Naive thymus-derived CD8-positive, alpha-beta T cell (primary cell): ENCODE measurements at regions not wholly inside any gene's neighbourhood (a gene's known extent, or its start where the extent isn't known, plus 50 kb on each side); places are given as distances from the start of the nearest gene placed in this dataset.

Source experiments
- ATAC-seq, 2 donors: fragments of 150-1000 bp; cut with Tn5 transposase in 1 of 2; sonication (Bioruptor Pico), chemical (Tn5 transposase) in 1 of 2; 1 replicate in 1 of 2; 2 replicates in 1 of 2; pipeline ENCODE4 v1.10.0; 2021; ENCODE audit warnings: mild to moderate bottlenecking in 2 of 2, moderate library complexity in 2 of 2
- POLR2A ChIA-PET: fragments of 350-600 bp; sonication (Branson Sonifier 250); formaldehyde crosslinking; loops from one replicate; lab custom pipeline; 2021; ENCODE audit warnings: antibody characterized with exemption; lab: Charles Lee
- DNase-seq, 10 donors: peaks; one replicate each; pipeline versions ENCODE4 v3.0.0 to v3.0.0-alpha.2; 2020 to 2022
- H3K27ac Mint-ChIP-seq, 10 donors: one replicate each; pipeline ENCODE4 v1.8.0; 2020 to 2022; ENCODE audit warnings: mild to moderate bottlenecking in 10 of 10, mixed read lengths in 10 of 10, moderate library complexity in 4 of 10, inconsistent platforms in 1 of 10
- H3K27me3 Mint-ChIP-seq, 5 donors: one replicate each; pipeline ENCODE4 v1.8.0; 2021 to 2022; ENCODE audit warnings: mixed read lengths in 5 of 5
- H3K36me3 Mint-ChIP-seq, 3 donors: one replicate each; pipeline ENCODE4 v1.8.0; 2020 to 2022; ENCODE audit warnings: mixed read lengths in 3 of 3, mild to moderate bottlenecking in 2 of 3, inconsistent platforms in 1 of 3
- H3K4me1 Mint-ChIP-seq, 4 donors: one replicate each; pipeline ENCODE4 v1.8.0; 2021 to 2022; ENCODE audit warnings: mixed read lengths in 4 of 4
- H3K4me3 Mint-ChIP-seq, 10 donors: one replicate each; pipeline ENCODE4 v1.8.0; 2020 to 2022; ENCODE audit warnings: mild to moderate bottlenecking in 10 of 10, mixed read lengths in 10 of 10, moderate library complexity in 6 of 10, inconsistent platforms in 1 of 10
- H3K9me3 Mint-ChIP-seq, 9 donors: one replicate each; pipeline ENCODE4 v1.8.0; 2020 to 2022; ENCODE audit warnings: mixed read lengths in 9 of 9, mild to moderate bottlenecking in 3 of 9, inconsistent platforms in 1 of 9, moderate library complexity in 1 of 9

DNA sequence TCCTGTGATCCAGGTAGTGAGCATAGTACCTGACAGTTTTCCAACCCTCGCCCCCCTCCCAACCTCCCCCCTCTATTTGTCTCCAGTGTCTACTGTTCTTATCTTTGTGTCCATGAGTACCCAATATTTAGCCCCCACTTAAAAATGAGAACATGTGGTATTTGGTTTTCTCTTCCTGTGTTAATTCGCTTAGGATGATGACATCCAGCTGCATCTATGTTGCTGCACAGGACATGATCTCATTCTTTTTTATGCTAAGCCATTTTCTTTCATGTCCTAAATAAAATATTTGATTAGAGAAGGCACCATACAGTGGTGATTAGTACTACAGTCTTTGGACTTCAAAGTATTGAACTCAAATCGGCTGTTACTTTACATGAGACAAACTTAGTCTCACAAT lies 1087.9 kb downstream of the CBLN2 start:
- ATAC-seq (no peak), DNase-seq (no peak)
- Mint-ChIP-seq H3K27ac (no peak overlapping the region), H3K9me3 (peaks cover 0 to 2% (median 0%) of the 10 kb centered on the region in 9 donors), H3K36me3 (no peaks in the 10 kb centered on the region), H3K4me1 (no peaks in the 10 kb centered on the region), H3K4me3 (no peak overlapping the region), H3K27me3 (peaks cover 0 to 10% (median 0%) of the 10 kb centered on the region in 5 donors)
- POLR2A ChIA-PET: no interaction called here

DNA sequence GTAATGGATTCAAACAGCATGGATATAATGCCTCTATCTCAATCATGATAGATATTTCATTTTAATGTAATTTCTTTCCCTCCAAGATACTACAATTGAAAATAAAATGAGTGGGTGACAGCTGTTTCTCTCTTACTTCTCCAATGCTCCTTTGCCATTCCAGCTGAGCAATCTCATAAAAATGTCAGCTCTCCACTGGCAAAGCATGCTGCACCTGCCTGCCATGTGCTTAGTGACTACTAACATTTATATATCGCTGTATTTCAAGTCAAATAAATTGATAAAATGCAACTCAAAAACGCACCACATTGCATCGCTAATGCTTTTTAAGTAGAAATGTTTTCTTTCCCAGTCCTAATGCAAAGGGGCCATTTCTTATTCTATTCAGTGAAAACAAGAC lies 1093.9 kb downstream of the CBLN2 start:
- POLR2A ChIA-PET: no interaction called here
- Mint-ChIP-seq H3K9me3 (peaks cover 0 to 4% (median 3%) of the 10 kb centered on the region in 9 donors), H3K27ac (no peak overlapping the region), H3K36me3 (no peaks in the 10 kb centered on the region), H3K4me3 (no peak overlapping the region), H3K4me1 (no peaks in the 10 kb centered on the region), H3K27me3 (no peaks in the 10 kb centered on the region)
- DNase-seq (no peak), ATAC-seq (no peak)

DNA sequence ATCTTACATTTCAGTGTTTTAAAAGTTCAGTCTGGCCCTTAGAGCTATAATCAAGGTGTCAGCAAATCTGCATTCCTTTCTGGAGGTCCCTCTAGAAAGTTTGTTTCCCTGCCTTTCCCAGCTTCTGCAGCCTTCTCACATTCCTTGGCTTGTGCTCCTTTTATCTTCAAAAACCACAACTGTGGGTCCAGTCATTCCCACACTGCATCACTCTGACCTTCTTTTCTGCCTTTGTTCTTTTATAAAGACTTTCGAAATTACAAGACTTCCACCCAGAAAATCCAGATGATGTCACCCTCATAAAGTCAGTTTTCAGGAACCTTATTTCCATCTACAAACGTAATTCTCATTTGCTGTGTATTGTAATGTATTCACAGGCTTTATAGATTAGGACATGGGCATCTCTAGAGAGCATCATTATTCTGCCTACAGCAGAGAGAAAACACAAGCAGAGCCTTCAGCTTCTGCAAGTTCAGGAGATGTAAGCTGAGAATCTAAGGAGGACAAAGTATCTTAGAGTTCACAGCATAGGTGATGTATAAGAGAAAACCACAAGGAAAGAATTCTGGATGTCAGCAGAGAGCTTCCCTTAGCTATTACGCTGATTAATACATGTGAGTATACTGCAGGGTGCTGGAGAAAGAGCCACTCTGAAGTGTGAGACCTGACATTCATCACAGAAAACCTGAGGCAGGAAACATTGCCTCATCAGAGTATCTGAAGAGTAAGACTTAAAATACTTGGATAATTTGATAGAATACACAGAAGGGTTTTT lies 1100.2 kb downstream of the CBLN2 start:
- DNase-seq: no peak
- no peak overlapping the region for H3K27ac Mint-ChIP-seq
- no peak for ATAC-seq
- H3K36me3 Mint-ChIP-seq: peaks cover 0 to 5% (median 0%) of the 10 kb centered on the region in 3 donors
- H3K4me3 Mint-ChIP-seq: no peak overlapping the region
- H3K27me3 Mint-ChIP-seq: no peaks in the 10 kb centered on the region
- H3K9me3 Mint-ChIP-seq: peaks cover 0 to 14% (median 7%) of the 10 kb centered on the region in 9 donors
- POLR2A ChIA-PET: no interaction called here
- H3K4me1 Mint-ChIP-seq: no peaks in the 10 kb centered on the region

DNA sequence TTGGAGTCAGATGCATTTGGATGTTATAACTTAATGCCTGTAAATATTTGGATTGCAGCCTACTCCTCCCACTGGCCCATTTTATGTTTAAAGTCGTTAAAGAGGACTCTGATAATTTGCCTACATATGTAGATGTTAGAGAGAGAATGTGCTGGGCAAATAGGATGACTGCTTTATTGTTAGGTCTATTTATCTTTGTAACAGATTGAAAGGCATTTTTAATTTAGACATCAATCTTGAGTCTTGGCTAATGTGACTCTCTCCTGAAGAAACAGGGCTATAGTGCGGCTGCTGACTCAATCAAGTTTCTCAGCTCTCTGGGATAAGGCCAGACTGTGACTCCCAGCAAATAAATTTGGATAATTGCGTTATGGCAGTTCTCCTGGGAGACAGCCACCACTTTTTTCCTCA lies 1101.4 kb downstream of the CBLN2 start:
- ATAC-seq (no peak), DNase-seq (no peak)
- H3K4me1 Mint-ChIP-seq: no peaks in the 10 kb centered on the region
- peaks cover 0 to 5% (median 0%) of the 10 kb centered on the region in 3 donors for H3K36me3 Mint-ChIP-seq
- no peak overlapping the region for H3K27ac Mint-ChIP-seq
- H3K4me3 Mint-ChIP-seq: no peak overlapping the region
- peaks cover 0 to 8% (median 2%) of the 10 kb centered on the region in 5 donors for H3K27me3 Mint-ChIP-seq
- peaks cover 1 to 14% (median 7%) of the 10 kb centered on the region in 9 donors for H3K9me3 Mint-ChIP-seq
- POLR2A ChIA-PET: no interaction called here

DNA sequence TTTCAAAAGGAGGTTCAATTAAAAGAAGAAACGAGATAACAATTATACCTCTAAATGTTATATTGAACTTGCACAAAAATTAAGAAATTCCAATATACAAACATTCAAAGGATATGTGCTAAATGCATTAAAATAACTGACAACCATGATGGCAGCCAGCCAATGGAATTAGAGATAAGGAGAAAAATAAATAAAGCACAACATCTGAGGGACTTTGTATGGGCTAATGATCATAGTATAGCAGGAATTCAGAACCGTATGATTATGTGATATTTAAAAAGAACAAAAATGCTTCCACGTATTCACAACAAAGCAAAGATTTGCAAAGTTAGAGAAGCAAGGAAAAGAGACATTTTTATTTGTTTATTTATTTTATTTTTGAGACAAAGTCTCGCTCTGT lies 1103.0 kb downstream of the CBLN2 start:
- ATAC-seq (no peak), DNase-seq (no peak)
- Mint-ChIP-seq H3K27me3 (peaks cover 0 to 13% (median 2%) of the 10 kb centered on the region in 5 donors), H3K4me3 (no peak overlapping the region), H3K36me3 (peaks cover 0 to 5% (median 0%) of the 10 kb centered on the region in 3 donors), H3K4me1 (no peaks in the 10 kb centered on the region), H3K27ac (no peak overlapping the region), H3K9me3 (peaks cover 1 to 14% (median 4%) of the 10 kb centered on the region in 9 donors)
- POLR2A ChIA-PET: no interaction called here

DNA sequence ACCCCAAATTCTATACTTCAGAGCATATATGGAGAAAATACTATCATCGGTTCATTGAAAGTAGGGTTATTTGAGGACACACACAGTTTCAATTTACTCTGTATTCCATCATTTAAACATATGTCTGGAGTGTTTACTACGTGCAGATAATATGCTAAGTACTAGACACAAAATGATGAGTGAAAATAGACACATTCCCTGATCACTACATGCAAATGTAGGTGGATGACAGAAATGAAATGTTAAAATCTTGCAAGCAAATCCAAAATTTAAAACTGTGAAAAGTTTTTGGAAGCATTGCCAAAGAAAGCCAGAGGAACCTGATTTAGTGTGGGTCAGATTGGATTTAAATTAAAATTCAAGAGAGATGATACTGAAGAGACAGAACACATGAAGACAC lies 1106.6 kb downstream of the CBLN2 start:
- ATAC-seq: no peak
- H3K27me3 Mint-ChIP-seq: peaks cover 0 to 13% (median 2%) of the 10 kb centered on the region in 5 donors
- POLR2A ChIA-PET: no interaction called here
- H3K9me3 Mint-ChIP-seq: peaks cover 0 to 2% (median 0%) of the 10 kb centered on the region in 9 donors
- H3K4me1 Mint-ChIP-seq: no peaks in the 10 kb centered on the region
- no peak overlapping the region for H3K27ac Mint-ChIP-seq
- no peak overlapping the region for H3K4me3 Mint-ChIP-seq
- no peak for DNase-seq
- H3K36me3 Mint-ChIP-seq: no peaks in the 10 kb centered on the region

DNA sequence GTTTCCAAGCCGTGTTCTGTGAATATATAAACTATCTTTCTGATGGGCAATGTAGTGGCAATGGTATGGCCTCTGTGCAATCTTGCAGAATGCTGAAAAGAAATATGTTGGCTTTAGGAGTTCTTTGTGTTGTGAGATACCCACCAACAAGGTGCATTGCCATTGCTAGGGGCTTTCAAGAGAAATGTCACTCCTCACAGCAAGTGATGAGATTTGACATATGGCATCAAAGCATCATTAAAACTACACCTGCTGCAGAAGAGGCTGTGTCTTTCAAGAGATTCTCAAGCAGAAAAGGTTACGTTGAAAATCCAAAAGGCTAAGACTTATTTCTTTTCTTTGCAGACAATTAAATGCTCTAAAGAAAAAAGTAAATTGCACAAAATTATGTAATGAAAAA lies 1110.8 kb downstream of the CBLN2 start:
- DNase-seq (no peak), ATAC-seq (no peak)
- Mint-ChIP-seq H3K9me3 (peaks cover 0 to 2% (median 0%) of the 10 kb centered on the region in 9 donors), H3K4me3 (no peak overlapping the region), H3K4me1 (no peaks in the 10 kb centered on the region), H3K36me3 (no peaks in the 10 kb centered on the region), H3K27ac (no peak overlapping the region), H3K27me3 (peaks cover 0 to 11% (median under 1%) of the 10 kb centered on the region in 5 donors)
- POLR2A ChIA-PET: no interaction called here

DNA sequence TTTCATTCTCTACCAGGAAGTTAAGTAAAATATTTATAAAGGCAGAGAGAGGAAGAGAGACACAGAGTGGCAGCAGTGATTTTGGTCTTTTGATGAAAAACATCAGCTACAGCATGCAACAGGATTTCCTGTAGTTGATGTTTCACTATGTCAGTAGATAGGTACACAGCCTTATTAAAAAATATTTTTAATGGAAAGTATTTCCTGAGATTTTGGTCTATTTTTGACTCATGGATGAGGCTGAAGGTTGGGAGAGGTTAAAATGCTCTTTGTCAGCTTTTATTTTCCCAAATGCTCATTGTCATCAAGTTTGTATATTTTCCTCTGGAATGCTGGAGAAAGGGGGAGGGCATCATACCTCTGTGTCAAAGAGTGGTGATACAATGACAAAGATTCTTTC lies 1112.5 kb downstream of the CBLN2 start:
- no peaks in the 10 kb centered on the region for H3K9me3 Mint-ChIP-seq
- no peak overlapping the region for H3K27ac Mint-ChIP-seq
- H3K4me1 Mint-ChIP-seq: no peaks in the 10 kb centered on the region
- H3K4me3 Mint-ChIP-seq: no peak overlapping the region
- no peaks in the 10 kb centered on the region for H3K27me3 Mint-ChIP-seq
- DNase-seq: no peak
- ATAC-seq: no peak
- POLR2A ChIA-PET: no interaction called here
- no peaks in the 10 kb centered on the region for H3K36me3 Mint-ChIP-seq

DNA sequence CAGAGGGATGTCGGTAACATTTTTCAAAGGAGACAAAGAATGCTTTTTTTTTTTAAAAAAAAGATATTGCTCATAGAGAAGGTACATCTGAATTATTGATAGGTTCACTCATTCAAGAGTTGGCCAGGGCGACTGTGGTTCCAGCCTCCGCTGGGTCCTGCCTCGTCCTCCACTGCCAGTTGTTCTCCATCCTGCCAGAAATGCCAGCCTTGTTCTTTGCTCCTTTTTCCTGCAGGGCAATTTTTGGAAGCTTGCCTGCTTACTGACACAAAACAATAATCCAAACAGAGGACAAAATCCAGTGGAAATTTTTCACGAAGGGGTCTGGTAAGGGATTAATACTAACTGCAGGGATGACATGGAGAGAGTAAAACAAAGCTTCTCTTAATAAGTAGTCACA lies 1113.0 kb downstream of the CBLN2 start:
- Mint-ChIP-seq H3K4me3 (no peak overlapping the region), H3K9me3 (no peaks in the 10 kb centered on the region), H3K27me3 (no peaks in the 10 kb centered on the region)

DNA sequence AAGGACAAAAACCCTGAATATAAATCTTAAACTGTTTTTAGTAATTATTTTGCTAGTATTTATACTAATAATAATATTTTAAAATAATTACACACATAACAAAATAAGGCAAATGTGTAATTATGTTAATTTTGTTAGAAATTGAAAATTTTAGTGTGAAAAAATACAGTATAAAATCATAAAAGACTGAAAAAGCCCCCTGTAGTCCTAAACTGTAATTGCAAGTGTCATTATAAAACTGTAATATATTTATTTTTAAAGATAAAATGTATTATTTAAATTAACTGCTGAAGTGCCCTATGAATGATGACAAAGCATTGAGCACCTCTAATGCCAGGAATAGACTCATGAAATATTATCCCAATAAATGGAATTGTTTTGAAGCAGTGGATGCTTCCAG lies 1117.7 kb downstream of the CBLN2 start:
- Mint-ChIP-seq H3K27me3 (no peaks in the 10 kb centered on the region), H3K4me3 (no peak overlapping the region)
- POLR2A ChIA-PET: no interaction called here

More for the DNA sequence above, 1113.0 kb downstream of the CBLN2 start:
- no peak for DNase-seq
- Mint-ChIP-seq H3K36me3 (no peaks in the 10 kb centered on the region), H3K4me1 (no peaks in the 10 kb centered on the region), H3K27ac (no peak overlapping the region)
- POLR2A ChIA-PET: no interaction called here
- ATAC-seq: no peak

DNA sequence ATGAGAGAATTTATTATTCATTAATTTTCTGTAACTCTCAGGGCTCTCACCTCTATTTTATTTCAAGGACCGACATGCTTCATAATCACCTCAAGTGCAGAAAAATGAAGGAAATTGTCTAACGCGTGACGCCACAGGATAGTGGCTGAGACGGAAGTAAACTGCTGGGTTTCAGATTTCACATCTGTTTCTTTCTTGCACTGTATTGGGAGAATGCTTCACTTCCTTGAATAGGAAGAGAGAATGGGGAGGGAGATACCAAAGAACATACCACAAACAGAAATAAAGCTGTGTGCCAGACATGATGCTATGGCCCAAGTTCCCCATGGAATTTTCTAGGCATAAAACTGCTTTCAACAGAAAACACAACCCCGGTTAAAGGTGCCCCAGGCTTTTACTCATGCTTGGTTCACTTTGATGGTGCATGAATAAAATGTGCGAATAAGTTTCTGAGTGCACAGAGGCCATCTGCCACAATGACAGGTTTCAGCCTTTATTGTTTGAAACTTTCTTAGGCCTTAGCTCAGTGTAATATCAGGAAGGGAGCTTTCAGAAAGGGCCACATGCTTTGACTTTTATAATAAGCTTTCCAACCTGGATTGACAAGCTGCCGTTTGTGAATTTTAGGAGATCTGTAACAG lies 1116.4 kb downstream of the SOCS6 start:
- ATAC-seq (no peak), DNase-seq (no peak)
- Mint-ChIP-seq H3K4me3 (no peak overlapping the region), H3K27ac (no peak overlapping the region), H3K9me3 (peaks cover 0 to 6% (median 0%) of the 10 kb centered on the region in 9 donors), H3K36me3 (no peaks in the 10 kb centered on the region), H3K4me1 (no peaks in the 10 kb centered on the region), H3K27me3 (peaks cover 0 to 4% (median 0%) of the 10 kb centered on the region in 5 donors)
- POLR2A ChIA-PET: no interaction called here

More for the DNA sequence above, 1117.7 kb downstream of the CBLN2 start:
- H3K9me3 Mint-ChIP-seq: peaks cover 0 to 6% (median 0%) of the 10 kb centered on the region in 9 donors
- no peaks in the 10 kb centered on the region for H3K4me1 Mint-ChIP-seq
- H3K27ac Mint-ChIP-seq: no peak overlapping the region
- no peaks in the 10 kb centered on the region for H3K36me3 Mint-ChIP-seq
- ATAC-seq (no peak), DNase-seq (no peak)

DNA sequence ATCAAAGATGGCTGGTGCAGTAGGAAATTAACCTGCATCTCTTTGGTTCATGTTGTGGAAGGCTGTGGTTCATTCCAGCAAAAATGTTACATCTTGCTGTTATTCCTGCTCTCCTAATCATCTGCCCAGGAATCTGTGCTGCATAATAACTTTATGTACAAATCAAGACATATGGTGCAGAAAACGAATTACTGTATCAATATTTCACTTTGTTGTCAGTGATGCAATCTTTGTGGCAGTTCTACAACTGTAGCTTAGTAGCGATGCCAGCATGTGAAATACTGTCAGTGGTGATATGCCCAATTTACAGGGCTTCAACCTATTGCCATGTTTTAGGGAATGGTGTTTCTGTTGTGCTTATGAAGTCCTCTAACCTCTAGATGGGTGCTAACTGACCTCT lies 1114.7 kb downstream of the SOCS6 start:
- no peak overlapping the region for H3K4me3 Mint-ChIP-seq

DNA sequence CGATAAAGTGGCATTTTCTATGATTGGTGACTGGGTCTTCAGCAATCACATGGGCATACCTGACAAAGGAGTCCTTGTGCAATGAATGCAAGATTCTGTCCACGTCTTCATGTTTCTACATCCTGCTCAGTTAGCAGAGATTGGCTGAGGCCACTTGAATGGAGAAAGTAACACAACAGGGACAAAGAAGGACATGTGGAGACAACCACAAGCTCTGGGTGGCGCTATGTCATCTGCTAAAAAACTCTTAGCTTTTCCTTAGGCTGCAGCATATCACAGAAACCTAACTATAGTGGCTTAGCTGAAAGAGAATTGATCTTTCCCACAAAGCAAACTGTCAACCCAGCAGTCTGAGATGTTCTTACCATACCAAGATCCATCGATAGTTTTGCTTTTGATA lies 1109.7 kb downstream of the SOCS6 start:
- H3K4me3 Mint-ChIP-seq: no peak overlapping the region
- H3K27me3 Mint-ChIP-seq: no peaks in the 10 kb centered on the region
- H3K9me3 Mint-ChIP-seq: no peaks in the 10 kb centered on the region
- H3K36me3 Mint-ChIP-seq: no peaks in the 10 kb centered on the region
- ATAC-seq: no peak
- POLR2A ChIA-PET: no interaction called here
- DNase-seq: no peak
- no peaks in the 10 kb centered on the region for H3K4me1 Mint-ChIP-seq
- no peak overlapping the region for H3K27ac Mint-ChIP-seq

More for the DNA sequence above, 1114.7 kb downstream of the SOCS6 start:
- DNase-seq (no peak), ATAC-seq (no peak)
- H3K27me3 Mint-ChIP-seq: no peaks in the 10 kb centered on the region
- POLR2A ChIA-PET: no interaction called here
- no peaks in the 10 kb centered on the region for H3K36me3 Mint-ChIP-seq
- H3K27ac Mint-ChIP-seq: no peak overlapping the region
- H3K9me3 Mint-ChIP-seq: no peaks in the 10 kb centered on the region
- no peaks in the 10 kb centered on the region for H3K4me1 Mint-ChIP-seq
